LNCAP (cell line): ENCODE measurements at regions not wholly inside any gene's neighbourhood (a gene's known extent, or its start where the extent isn't known, plus 50 kb on each side); places are given as distances from the start of the nearest gene placed in this dataset.

Source experiments
- TF ChIP-seq, protein P1 (sequence below): fragments of 450-650 bp; IDR thresholded peaks from 2 replicates; pipeline ENCODE4 v1.5.1; 2017; ENCODE audit warnings: mild to moderate bottlenecking

DNA sequence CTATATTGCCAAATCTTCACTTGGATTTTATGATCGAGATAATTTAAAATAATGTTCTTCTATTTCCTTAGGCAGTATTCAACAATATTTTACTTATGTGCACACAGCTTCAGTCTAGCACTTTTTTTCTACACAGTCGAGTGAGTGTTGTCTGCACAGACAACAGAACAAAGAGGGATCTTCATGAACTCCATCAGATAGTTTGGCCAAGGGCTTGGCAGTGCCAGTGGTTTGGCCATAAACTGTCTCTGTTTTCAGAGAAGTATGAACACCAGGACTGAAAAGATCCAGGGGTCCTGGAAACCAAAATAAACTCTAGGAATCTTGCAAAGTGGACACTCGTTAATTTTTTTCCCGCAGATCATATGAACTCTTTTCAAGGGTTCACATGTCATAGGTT is 547.3 kb downstream of the PLCL1 start:
- TF ChIP-seq, protein P1, sequence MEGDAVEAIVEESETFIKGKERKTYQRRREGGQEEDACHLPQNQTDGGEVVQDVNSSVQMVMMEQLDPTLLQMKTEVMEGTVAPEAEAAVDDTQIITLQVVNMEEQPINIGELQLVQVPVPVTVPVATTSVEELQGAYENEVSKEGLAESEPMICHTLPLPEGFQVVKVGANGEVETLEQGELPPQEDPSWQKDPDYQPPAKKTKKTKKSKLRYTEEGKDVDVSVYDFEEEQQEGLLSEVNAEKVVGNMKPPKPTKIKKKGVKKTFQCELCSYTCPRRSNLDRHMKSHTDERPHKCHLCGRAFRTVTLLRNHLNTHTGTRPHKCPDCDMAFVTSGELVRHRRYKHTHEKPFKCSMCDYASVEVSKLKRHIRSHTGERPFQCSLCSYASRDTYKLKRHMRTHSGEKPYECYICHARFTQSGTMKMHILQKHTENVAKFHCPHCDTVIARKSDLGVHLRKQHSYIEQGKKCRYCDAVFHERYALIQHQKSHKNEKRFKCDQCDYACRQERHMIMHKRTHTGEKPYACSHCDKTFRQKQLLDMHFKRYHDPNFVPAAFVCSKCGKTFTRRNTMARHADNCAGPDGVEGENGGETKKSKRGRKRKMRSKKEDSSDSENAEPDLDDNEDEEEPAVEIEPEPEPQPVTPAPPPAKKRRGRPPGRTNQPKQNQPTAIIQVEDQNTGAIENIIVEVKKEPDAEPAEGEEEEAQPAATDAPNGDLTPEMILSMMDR, result no peak

DNA sequence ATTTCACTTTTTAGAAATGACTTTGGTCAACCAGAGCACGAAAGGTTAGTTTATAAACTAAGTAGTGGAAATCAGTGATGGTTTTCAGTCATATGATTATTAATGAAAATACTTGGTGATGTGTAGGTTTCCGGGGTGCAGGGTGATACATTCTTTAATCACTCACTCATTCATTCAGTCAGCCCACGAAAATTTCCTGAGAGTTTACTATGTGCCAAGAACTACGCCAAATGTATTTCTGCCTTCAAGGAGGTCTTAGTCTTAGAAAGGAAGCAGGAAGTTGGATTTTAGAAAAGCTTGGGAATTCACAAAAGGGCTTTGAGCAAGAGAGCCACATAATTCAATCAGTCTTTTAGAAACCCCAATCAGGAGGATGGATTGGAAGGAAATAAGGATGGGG is 543.6 kb downstream of the PLCL1 start:
- TF ChIP-seq, protein P1, result no peak

DNA sequence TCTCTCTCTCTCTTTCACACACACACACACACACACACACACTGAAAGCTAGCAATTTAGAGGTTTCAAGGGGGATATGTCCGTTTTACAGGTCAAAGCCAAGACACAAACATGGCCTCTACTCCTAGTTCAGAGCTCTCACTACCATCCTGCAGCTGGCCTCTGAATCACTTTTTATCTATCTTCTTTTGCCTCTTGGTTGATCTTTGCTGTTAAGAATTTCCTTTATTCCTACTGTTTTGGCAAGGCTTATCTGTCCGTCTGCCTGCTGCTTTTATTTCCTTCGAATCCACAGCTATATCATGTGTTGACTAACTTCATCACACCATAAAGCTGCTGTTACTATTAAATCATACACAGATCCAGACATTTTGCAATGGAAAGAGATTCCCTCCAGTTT is 543.0 kb downstream of the PLCL1 start:
- TF ChIP-seq, protein P1, result no peak

DNA sequence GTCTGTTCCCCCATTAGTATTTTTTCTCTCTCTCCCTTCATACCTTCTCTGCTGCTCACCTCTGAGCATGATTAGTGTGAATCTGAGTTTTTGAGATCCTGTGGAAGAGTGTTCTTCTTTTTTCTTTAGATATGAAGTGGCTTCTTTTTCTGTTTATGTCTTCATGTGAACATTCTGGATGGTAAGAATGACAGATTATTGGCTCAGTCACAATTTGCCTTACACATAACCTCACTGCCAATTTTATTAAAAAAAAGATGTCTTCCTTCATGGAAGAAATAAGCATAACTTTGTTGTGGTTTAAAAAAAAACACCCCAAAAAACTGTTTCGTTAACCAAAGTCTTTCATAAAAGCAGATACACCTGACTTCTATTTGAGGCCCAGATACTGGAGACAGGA is 539.1 kb downstream of the PLCL1 start:
- TF ChIP-seq, protein P1, result no peak

DNA sequence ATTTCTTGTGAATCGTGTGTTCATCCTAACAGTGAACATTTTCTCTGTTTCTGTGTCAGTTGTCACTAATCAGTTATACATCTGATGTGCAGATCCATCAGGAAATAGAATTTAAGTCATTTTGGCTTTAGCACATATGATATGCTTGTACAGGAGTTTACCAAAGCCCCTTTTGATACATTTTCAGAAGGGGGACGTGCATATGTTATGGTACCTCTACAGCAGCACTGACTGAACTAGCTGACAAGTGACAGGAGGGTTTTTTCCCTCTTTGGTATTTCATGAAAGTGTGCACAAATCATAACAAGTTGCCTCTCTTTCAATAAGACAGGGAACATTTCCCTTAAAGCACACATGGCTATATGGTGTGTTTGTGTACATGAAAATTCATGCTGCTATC is 536.5 kb downstream of the PLCL1 start:
- TF ChIP-seq, protein P1, result no peak

DNA sequence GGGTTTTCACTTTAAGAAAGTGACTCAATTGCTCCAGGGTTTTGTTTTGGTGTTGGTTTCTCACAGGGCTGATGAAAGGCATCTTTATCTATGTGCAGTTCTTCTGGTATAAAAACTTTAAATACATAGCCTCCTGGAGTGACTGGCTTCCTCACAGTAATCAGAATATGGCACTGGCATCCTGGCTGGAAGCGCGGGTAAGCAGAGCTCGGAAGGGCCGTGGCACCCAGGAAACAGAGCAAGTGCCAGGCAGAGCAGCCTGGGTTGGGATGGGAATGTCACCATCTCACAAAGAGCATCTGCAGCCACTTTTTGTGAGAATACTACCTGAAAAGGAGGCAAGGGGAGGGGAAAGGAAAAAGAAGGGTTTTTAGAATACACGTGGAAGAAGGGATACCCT is 534.7 kb downstream of the PLCL1 start:
- TF ChIP-seq, protein P1, result no peak

DNA sequence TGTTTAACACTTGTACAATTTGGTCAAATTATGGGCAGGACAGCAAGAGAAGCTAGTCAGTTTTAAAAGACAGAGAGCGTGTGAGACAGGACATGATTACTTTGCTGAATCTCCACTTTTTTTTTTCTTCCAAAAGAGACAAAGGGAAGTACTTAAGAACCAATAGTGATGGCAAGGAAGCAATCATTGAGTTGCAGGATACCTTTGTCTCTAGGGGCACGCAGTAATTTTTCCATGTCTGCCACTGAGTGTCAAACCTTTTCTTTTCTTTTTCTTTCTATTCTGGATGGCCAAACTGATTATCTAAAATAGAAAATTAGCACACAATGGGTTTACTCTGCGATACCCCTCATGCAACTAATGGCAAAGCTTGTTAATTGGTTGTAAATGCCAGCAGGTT is 533.0 kb downstream of the PLCL1 start:
- TF ChIP-seq, protein P1, result no peak

DNA sequence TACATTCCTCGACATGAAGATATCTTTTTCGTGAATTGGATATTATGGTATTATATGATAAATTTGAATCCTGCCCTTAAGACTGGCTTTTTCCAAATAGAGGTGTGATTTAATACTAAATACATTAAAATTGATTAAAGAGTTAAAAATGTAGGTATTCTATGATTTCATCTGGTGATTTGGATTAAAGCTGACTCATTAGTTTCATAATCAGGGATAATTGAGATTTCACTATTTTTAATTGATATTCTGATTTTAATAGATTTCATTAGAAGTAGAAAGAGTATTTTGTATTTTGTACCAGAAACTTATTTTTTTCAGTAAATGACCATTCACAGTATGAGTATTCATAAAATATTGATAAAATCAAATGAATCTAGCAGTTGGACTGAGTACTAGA is 524.1 kb downstream of the PLCL1 start:
- TF ChIP-seq, protein P1, result no peak
